Glomerular endothelial cell (primary cell): ENCODE measurements at regions not wholly inside any gene's neighbourhood (a gene's known extent, or its start where the extent isn't known, plus 50 kb on each side); places are given as distances from the start of the nearest gene placed in this dataset.
"Not testable (repeated sequence)": the region's sequence is repeated elsewhere in the genome, so short reads cannot be mapped to it uniquely, and the experiment has no call there.

Source experiments
- DNase-seq: peaks from one replicate; pipeline ENCODE4 v3.0.0-alpha.2; 2011; ENCODE audit warnings: low read depth, low spot score; ENCODE audit errors: extremely low read depth

- no peak for DNase-seq
Measured at GRCh38 chr12:91706466-91706865, 439.2 kb downstream of the BTG1 start.

- DNase-seq = no peak
Measured at GRCh38 chr12:91704446-91704845, 441.2 kb downstream of the BTG1 start.

- no peak for DNase-seq
Measured at GRCh38 chr12:91703491-91704283, 442.0 kb downstream of the BTG1 start.

- no peak for DNase-seq
Measured at GRCh38 chr12:91702843-91703425, 442.7 kb downstream of the BTG1 start.

- no peak for DNase-seq
Measured at GRCh38 chr12:91695964-91696363, 449.7 kb downstream of the BTG1 start.

GRCh38 chr12:91695406-91695805 is 450.2 kb downstream of the BTG1 start:
- DNase-seq = not testable (repeated sequence)

GRCh38 chr12:91690531-91690930 is 455.1 kb downstream of the BTG1 start:
- no peak for DNase-seq

GRCh38 chr12:91687052-91688017 is 458.3 kb downstream of the BTG1 start:
- DNase-seq = no peak

- DNase-seq = no peak
Measured at GRCh38 chr12:91685917-91686316, 459.7 kb downstream of the BTG1 start.

GRCh38 chr12:91681751-91682150 is 463.9 kb downstream of the BTG1 start:
- no peak for DNase-seq

- DNase-seq = no peak
Measured at GRCh38 chr12:91680864-91681263, 464.8 kb downstream of the BTG1 start.

- DNase-seq = no peak
Measured at GRCh38 chr12:91677556-91677955, 468.1 kb downstream of the BTG1 start.

- DNase-seq = no peak
Measured at GRCh38 chr12:91675401-91675800, 470.2 kb downstream of the BTG1 start.

- DNase-seq = no peak
Measured at GRCh38 chr12:91672130-91672529, 473.5 kb downstream of the BTG1 start.

GRCh38 chr12:91667694-91668093 is 478.0 kb downstream of the BTG1 start:
- no peak for DNase-seq

GRCh38 chr12:91663744-91664143 is 481.1 kb upstream of the DCN start:
- no peak for DNase-seq

GRCh38 chr12:91663310-91663709 is 480.7 kb upstream of the DCN start:
- no peak for DNase-seq

- no peak for DNase-seq
Measured at GRCh38 chr12:91662021-91662420, 479.4 kb upstream of the DCN start.

- DNase-seq = no peak
Measured at GRCh38 chr12:91657032-91657431, 474.4 kb upstream of the DCN start.

- DNase-seq = no peak
Measured at GRCh38 chr12:91655966-91656365, 473.3 kb upstream of the DCN start.

GRCh38 chr12:91654087-91654486 is 471.5 kb upstream of the DCN start:
- no peak for DNase-seq
